ENCODE measurements at regions not wholly inside any gene's neighbourhood (a gene's known extent, or its start where the extent isn't known, plus 50 kb on each side); places are given as distances from the start of the nearest gene placed in this dataset.
"Not testable (repeated sequence)": the region's sequence is repeated elsewhere in the genome, so short reads cannot be mapped to it uniquely, and the experiment has no call there.

GRCh38 chr7:92916770-92917224 is 80.4 kb upstream of the CDK6 start:
- DNase-seq (ENCODE audit: low read depth, low spot score), result peak; percentile 97

GRCh38 chr7:92915348-92915747 is 79.0 kb upstream of the CDK6 start:
- no peak for DNase-seq (ENCODE audit: low read depth, low spot score)

GRCh38 chr7:92914645-92915044 is 78.3 kb upstream of the CDK6 start:
- DNase-seq (ENCODE audit: low read depth, low spot score), result no peak

GRCh38 chr7:92913849-92914248 is 77.5 kb upstream of the CDK6 start:
- no peak for DNase-seq (ENCODE audit: low read depth, low spot score)

- DNase-seq (ENCODE audit: low read depth, low spot score), result no peak
Measured at GRCh38 chr7:92910976-92911375, 74.6 kb upstream of the CDK6 start.

- DNase-seq (ENCODE audit: low read depth, low spot score), result no peak
Measured at GRCh38 chr7:92909686-92910475, 73.5 kb upstream of the CDK6 start.

- DNase-seq (ENCODE audit: low read depth, low spot score), result peak; percentile 94
Measured at GRCh38 chr7:92904244-92905131, 68.1 kb upstream of the CDK6 start.

GRCh38 chr7:92898798-92899197 is 62.4 kb upstream of the CDK6 start:
- DNase-seq (ENCODE audit: low read depth, low spot score), result no peak

- DNase-seq (ENCODE audit: low read depth, low spot score), result not testable (repeated sequence)
Measured at GRCh38 chr7:92894857-92895256, 58.5 kb upstream of the CDK6 start.

GRCh38 chr7:92889081-92889480 is 52.7 kb upstream of the CDK6 start:
- no peak for DNase-seq (ENCODE audit: low read depth, low spot score)
